ENCODE measurements at regions not wholly inside any gene's neighbourhood (a gene's known extent, or its start where the extent isn't known, plus 50 kb on each side); places are given as distances from the start of the nearest gene placed in this dataset.

DNA sequence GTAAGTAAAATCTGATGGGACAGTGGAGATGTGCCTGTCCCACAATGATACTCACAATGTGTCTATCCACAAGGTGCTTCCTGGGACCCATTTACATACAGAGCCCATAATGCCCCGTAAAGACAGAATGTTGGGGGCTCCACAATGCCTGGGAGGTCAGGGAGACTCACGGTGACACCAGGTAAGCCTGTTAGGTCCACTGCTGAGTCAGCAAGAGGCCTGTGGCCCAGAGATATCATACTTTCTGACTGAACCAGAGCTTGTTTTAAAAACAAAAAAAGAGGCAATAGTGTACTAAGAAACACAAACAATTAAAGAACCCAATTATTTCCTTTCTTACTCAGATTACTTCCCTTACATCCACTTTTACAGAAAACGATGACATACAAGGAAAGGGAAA lies 771.1 kb upstream of the ID2 start:
- H3K4me1 Mint-ChIP-seq, result no peaks in the 10 kb centered on the region
- TF ChIP-seq, protein P1, sequence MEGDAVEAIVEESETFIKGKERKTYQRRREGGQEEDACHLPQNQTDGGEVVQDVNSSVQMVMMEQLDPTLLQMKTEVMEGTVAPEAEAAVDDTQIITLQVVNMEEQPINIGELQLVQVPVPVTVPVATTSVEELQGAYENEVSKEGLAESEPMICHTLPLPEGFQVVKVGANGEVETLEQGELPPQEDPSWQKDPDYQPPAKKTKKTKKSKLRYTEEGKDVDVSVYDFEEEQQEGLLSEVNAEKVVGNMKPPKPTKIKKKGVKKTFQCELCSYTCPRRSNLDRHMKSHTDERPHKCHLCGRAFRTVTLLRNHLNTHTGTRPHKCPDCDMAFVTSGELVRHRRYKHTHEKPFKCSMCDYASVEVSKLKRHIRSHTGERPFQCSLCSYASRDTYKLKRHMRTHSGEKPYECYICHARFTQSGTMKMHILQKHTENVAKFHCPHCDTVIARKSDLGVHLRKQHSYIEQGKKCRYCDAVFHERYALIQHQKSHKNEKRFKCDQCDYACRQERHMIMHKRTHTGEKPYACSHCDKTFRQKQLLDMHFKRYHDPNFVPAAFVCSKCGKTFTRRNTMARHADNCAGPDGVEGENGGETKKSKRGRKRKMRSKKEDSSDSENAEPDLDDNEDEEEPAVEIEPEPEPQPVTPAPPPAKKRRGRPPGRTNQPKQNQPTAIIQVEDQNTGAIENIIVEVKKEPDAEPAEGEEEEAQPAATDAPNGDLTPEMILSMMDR (IDR thresholded peaks at IDR 0.05), result no peak
- no CpG with 5 or more reads among the region's 3 CpGs for WGBS (ENCODE audit: insufficient coverage)

DNA sequence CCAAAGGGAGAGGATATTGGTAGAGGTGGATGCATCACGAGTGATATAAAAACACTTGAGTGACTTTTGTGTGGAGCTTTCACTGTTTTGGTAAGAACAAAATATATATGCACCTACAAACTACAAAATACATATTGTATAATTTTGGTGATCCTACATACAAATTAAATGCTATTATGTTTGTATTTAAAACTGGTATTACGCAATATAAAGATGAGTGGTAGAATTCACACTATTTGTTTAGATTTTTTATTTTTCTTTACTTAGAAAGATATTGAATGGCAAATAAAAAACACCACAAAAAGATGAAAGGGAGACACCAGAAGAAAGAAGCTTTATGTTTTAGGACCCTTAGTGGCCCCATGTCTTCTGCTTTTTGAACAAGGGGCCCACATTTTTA lies 770.7 kb upstream of the ID2 start:
- peaks cover 4 to 11% (median 10%) of the 10 kb centered on the region in 7 donors for H3K9me3 Mint-ChIP-seq
- Histone ChIP-seq H4K20me1 (ENCODE audit: insufficient read depth, low read length) (no peaks in the 10 kb centered on the region), H3K9me3 (replicated peaks in 1 of 2; ENCODE audit: control insufficient read depth in 1 of 2, insufficient read depth in 1 of 2, low read length in 2 of 2) (peaks cover 0 to 7% of the 10 kb centered on the region in 2 donors), H3K36me3 (replicated peaks in 1 of 2; ENCODE audit: control insufficient read depth in 1 of 2, insufficient read depth in 2 of 2, low read length in 2 of 2) (no peaks in the 10 kb centered on the region), H3K4me1 (ENCODE audit: control insufficient read depth in 1 of 2, insufficient read depth in 2 of 2, low read length in 2 of 2) (no peaks in the 10 kb centered on the region), H3K9ac (ENCODE audit: insufficient read depth, low read length, poor library complexity, severe bottlenecking) (no peak overlapping the region), H3K79me2 (ENCODE audit: insufficient read depth, low read length) (no peaks in the 10 kb centered on the region), H3K4me2 (replicated peaks; ENCODE audit: extremely low read depth, low read length, poor library complexity, severe bottlenecking) (no peak overlapping the region), H2AFZ (ENCODE audit: insufficient read depth, low read depth, low read length, poor library complexity, severe bottlenecking) (no peak overlapping the region), H3K27me3 (ENCODE audit: control insufficient read depth in 2 of 2, insufficient read depth in 2 of 2, low read length in 2 of 2) (no peaks in the 10 kb centered on the region), H3K4me3 (replicated peaks in 1 of 3; ENCODE audit: low read depth in 2 of 3, low read length in 3 of 3) (no peak overlapping the region), H3K27ac (ENCODE audit: low read depth in 1 of 2, low read length in 2 of 2) (no peak overlapping the region)
- H3K4me3 Mint-ChIP-seq, result no peak overlapping the region
- intact Hi-C loops (cut with micrococcal nuclease), result no loop called here
- no peak for DNase-seq
- TF ChIP-seq, protein P1 (IDR thresholded peaks at IDR 0.05), result no peak
- H3K36me3 Mint-ChIP-seq, result no peaks in the 10 kb centered on the region
- H3K27ac Mint-ChIP-seq, result no peak overlapping the region
- no peaks in the 10 kb centered on the region for H3K4me1 Mint-ChIP-seq
- WGBS (ENCODE audit: insufficient coverage), result no CpG with 5 or more reads among the region's 2 CpGs
- H3K27me3 Mint-ChIP-seq (ENCODE audit: low read depth in 3 of 3), result peaks cover 0 to 5% (median 2%) of the 10 kb centered on the region in 3 donors

More for the DNA sequence above, 771.1 kb upstream of the ID2 start:
- DNase-seq, result no peak
- Mint-ChIP-seq H3K9me3 (peaks cover 4 to 11% (median 10%) of the 10 kb centered on the region in 7 donors), H3K36me3 (no peaks in the 10 kb centered on the region), H3K4me3 (no peak overlapping the region), H3K27ac (no peak overlapping the region), H3K27me3 (ENCODE audit: low read depth in 3 of 3) (peaks cover 0 to 5% (median 2%) of the 10 kb centered on the region in 3 donors)
- no peaks in the 10 kb centered on the region for H4K20me1 ChIP-seq (ENCODE audit: insufficient read depth, low read length)
- peaks cover 0 to 7% of the 10 kb centered on the region in 2 donors for H3K9me3 ChIP-seq (replicated peaks in 1 of 2; ENCODE audit: control insufficient read depth in 1 of 2, insufficient read depth in 1 of 2, low read length in 2 of 2)
- H3K4me2 ChIP-seq (replicated peaks; ENCODE audit: extremely low read depth, low read length, poor library complexity, severe bottlenecking), result no peak overlapping the region
- no peaks in the 10 kb centered on the region for H3K36me3 ChIP-seq (replicated peaks in 1 of 2; ENCODE audit: control insufficient read depth in 1 of 2, insufficient read depth in 2 of 2, low read length in 2 of 2)
- no peaks in the 10 kb centered on the region for H3K4me1 ChIP-seq (ENCODE audit: control insufficient read depth in 1 of 2, insufficient read depth in 2 of 2, low read length in 2 of 2)
- no peak overlapping the region for H3K27ac ChIP-seq (ENCODE audit: low read depth in 1 of 2, low read length in 2 of 2)
- no peak overlapping the region for H3K4me3 ChIP-seq (replicated peaks in 1 of 3; ENCODE audit: low read depth in 2 of 3, low read length in 3 of 3)
- intact Hi-C loops (cut with micrococcal nuclease), result no loop called here
- H3K79me2 ChIP-seq (ENCODE audit: insufficient read depth, low read length), result no peaks in the 10 kb centered on the region
- no peaks in the 10 kb centered on the region for H3K27me3 ChIP-seq (ENCODE audit: control insufficient read depth in 2 of 2, insufficient read depth in 2 of 2, low read length in 2 of 2)
- no peak overlapping the region for H3K9ac ChIP-seq (ENCODE audit: insufficient read depth, low read length, poor library complexity, severe bottlenecking)
- no peak overlapping the region for H2AFZ ChIP-seq (ENCODE audit: insufficient read depth, low read depth, low read length, poor library complexity, severe bottlenecking)

All from CD14-positive monocyte (primary cell).